GM18873 (cell line): ENCODE measurements at regions not wholly inside any gene's neighbourhood (a gene's known extent, or its start where the extent isn't known, plus 50 kb on each side); places are given as distances from the start of the nearest gene placed in this dataset.

Experiments
- ATAC-seq: cut with Tn5 transposase; IDR thresholded peaks from one replicate; pipeline ENCODE4 v1.9.1; 2021; ENCODE audit warnings: mild to moderate bottlenecking, moderate library complexity, moderate number of reproducible peaks; ENCODE audit not compliant: unreplicated experiment, low FRiP score

DNA sequence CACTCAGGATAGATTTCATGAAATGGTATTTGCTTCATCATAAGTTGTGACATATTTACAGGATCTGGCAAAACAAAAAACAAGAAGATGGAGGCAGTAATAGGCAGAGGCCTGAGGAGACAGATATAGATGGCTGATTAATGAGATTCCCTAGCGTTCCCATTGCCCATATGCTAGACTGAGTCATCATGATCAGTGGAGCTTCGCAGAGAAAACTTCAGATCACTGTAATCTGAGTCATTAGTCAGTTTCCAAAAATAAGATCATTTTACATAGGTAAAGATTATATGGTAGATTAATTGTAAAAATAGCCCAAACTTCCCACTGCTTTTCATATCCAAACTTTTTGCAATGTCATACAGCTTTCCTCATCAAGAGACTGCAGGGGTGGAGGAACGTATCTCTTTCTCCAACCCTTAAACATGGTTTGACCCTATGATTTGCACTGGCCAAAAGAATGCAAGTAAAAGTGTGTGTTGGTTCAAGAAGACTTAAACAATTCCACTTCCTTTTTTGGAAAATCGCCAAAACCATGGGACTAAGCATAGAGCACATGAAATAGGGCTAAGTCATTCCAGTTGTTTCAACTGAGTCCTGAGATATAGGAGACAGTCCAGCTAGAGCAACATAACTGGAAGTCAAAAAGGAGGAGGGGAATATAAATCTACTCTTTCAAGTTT is 626.0 kb downstream of the RNF144B start:
- no peak for ATAC-seq

GRCh38 chr6:19024737-19025136 is 637.6 kb downstream of the RNF144B start:
- no peak for ATAC-seq

DNA sequence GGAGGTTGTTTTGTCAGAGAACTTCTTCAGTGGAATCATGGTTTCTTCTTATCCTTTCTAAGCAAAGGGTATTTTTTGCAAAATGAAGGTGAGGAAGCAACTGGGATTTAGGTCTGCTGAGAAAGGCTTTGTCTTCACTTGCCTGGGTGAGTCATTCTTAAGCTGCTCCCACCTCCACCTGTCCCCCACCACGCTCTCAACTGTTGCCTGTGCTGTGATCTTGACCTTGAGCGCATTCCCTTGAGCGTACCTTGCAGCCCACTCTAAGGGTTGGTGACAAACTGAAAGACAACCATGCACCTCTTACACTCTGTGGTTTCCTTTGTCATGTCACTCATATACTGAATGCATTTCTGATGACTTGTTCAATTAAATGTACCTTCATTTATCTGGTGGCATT is 641.1 kb downstream of the RNF144B start:
- no peak for ATAC-seq

DNA sequence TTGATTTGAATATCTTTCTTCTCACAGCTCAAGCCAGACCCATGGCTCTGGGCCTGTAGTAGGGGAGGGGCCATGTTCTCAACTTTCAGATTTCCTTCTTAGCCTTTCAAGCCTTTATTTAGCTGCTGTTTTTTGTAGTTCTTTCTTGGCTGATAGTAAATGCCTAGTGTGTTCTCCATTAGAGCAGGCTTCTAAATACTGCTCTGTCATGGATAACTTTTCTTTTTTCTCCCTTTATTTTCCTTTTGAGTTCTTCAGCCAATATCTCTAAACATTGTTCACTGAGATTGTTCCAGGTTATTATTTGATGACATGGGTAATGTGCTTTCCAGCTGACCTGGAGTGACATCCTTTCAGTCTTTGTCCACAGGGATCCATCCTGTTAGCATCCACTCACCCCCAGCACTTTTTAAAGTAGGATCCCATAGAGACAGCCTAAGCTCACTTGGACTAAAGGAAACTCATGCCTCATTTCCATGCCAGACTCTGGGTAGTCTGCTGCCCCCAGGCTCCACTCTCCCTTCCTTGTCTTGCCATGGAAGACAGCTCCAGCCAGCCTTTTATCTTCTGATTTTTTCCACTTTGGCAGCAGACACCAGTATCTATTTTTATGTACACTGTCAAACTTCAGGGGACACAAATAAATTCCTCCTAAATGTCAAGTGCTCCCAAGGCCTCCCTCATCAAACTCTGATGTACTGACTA is 645.6 kb downstream of the RNF144B start:
- no peak for ATAC-seq

GRCh38 chr6:19033683-19034082 is 646.5 kb downstream of the RNF144B start:
- no peak for ATAC-seq

DNA sequence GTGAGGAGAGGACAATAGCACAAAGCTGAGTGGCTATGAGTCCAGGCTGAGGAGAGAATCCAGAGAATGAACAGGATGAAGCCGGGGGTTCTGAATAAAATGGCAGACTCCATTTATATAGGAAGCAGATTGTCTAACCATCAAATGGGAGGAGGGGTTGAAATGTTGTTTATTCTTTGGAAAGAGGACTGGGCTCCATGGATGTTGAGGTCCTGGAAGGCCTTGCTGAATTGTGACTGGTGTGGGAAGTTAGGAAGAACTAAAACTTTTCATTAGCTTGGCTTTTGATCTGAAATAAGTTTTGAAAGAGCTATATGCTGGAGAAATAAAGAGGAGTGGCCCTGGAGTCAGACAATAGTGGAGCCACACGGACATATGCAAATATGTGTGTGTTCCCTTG is 647.8 kb downstream of the RNF144B start:
- ATAC-seq = no peak

- ATAC-seq = no peak
Measured at GRCh38 chr6:19035461-19036195, 648.5 kb downstream of the RNF144B start.

GRCh38 chr6:19036196-19036555 is 649.0 kb downstream of the RNF144B start:
- ATAC-seq = no peak

GRCh38 chr6:19037607-19038006 is 650.5 kb downstream of the RNF144B start:
- no peak for ATAC-seq

- no peak for ATAC-seq
Measured at GRCh38 chr6:19039287-19039686, 652.1 kb downstream of the RNF144B start.

DNA sequence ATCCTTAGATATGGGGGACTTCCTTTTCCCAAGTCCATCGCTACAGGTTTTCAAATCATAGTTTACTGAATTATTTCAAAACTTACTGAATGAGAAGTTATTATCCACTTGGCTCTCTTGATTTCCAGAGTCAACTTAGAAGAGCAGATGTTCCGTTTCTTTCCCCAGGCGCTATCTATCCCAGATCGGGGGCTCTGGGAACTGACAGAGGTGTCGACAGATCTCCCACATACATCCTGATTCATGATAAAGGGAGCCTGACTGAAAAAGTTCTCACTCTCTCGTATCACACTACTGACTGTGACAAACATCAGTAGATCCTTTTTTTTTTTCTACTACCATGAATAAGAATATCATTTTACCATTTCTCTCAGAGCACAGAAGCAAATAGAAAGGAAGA is 654.8 kb downstream of the RNF144B start:
- no peak for ATAC-seq

GRCh38 chr6:19042420-19042819 is 655.3 kb downstream of the RNF144B start:
- ATAC-seq = no peak

- no peak for ATAC-seq
Measured at GRCh38 chr6:19050765-19051164, 663.6 kb downstream of the RNF144B start.

GRCh38 chr6:19052219-19052618 is 665.1 kb downstream of the RNF144B start:
- ATAC-seq = no peak

- ATAC-seq = no peak
Measured at GRCh38 chr6:19059102-19059501, 672.0 kb downstream of the RNF144B start.

DNA sequence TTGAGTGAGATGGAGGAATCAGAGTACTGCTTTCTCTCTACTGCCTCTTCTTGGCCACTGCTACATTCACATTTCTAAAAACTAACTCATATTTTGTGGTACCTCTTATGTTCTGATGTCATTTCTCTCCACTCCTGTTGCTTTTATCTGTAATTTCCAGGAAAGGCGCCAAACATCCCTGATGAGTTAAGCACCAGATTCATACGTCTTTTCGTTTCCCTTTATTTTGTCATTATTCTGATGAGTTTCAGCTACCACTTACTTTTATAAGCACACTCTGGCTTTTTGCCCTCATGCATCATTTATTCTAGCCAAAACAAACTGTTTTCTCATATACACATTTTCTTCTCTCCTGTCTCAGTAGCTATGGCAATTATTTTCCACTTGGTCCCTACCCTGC is 680.0 kb downstream of the RNF144B start:
- ATAC-seq = no peak

- ATAC-seq = no peak
Measured at GRCh38 chr6:19070520-19070919, 683.4 kb downstream of the RNF144B start.

DNA sequence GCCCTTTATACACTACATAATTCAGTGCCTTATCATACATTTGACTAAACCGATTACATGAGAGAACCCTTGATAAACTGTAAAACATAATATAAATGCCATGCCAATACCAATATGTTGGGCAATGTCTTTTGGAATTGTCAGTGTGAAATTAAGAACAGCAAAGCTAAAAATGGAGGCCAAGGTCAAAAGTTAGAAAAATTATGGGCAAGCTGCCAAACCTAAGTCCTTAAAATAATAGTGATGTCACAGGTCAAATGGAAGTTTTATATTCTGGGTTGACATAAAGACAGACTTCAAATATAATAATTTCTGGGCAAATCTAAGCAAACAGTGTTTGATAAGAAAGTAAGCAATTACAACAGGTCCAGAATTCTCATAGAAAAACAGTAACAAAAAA is 696.7 kb downstream of the RNF144B start:
- ATAC-seq = no peak

DNA sequence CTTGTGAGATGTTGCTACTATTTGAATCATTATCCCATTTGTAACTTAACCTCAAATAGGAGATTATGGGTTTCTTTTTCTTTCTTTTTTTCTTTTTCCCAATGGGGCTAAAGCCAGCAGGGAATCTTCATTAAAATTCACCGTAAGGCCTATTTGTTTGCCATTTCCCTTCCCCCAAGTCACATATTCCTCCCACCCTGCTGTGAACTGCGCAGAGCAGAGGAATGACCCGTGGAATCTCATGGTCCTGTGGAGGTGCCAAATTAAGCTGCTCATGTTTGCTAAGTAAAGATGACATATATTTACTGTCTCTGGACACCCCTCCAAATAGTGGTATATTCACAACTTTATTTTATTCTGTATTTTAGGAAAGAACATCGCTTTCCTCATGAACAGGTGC is 699.3 kb downstream of the RNF144B start:
- ATAC-seq = no peak

GRCh38 chr6:19087296-19087695 is 700.1 kb downstream of the RNF144B start:
- ATAC-seq = no peak

DNA sequence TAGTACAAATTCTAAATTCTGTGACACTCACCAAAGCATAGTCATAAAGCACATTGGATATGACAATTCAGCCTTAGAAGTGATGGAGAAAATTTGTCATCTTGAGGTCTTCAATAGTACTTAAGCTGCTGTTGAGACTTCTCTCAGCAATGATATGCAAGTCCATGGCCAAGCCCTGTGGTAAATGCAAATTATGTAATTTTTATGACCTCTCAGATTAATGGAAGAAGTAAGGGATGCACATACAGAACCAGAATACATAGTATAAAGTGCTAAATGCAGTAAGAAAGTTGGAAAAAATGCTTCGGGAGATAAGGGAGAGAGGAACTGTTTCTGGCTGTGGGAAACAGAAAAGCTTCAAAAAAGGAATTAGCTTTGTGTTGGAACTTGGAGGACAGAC is 700.7 kb downstream of the RNF144B start:
- ATAC-seq = no peak

DNA sequence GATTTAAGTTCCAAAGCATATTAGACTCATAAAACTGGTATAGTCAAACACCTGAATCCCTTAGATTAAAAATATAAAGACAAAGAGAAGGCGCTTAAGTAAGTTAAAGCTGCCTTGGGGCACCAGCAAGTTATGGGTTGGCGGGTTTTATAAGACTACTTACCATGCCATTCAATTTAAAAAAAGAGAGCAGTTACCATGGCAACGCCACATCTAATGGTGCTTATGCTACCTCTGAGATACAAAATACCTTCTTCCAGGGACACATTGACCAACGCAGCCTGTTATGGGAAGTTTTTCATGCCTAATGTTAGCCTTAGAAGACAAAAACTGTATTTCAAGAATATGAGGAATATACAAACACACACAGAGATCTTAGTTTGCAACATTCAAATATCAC is 713.6 kb downstream of the RNF144B start:
- ATAC-seq = no peak
